ENCODE measurements at regions not wholly inside any gene's neighbourhood (a gene's known extent, or its start where the extent isn't known, plus 50 kb on each side); places are given as distances from the start of the nearest gene placed in this dataset.

DNA sequence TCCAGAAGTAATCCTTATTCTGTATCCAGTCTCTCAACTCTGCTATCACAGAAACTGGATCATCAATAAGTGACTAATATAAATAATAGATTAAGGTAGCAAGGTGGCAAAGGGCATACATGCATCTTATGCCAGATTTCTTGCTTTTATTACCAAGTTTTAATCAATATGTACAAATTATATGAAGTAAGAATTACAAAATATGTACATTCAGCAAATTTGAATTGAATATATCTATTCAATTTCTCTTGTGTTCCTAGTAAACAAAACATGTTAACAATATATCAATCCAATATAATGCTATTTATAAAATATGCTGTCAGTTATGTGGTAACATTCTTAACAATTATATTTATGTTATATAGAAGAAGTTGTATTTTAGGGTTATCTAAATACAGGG, 488.7 kb upstream of the COX7C start:
- no peaks in the 10 kb centered on the region for H3K36me3 Mint-ChIP-seq
- H3K27ac Mint-ChIP-seq, result no peak overlapping the region
- TF ChIP-seq CTCF (IDR thresholded peaks at IDR 0.05; ENCODE audit: unreplicated experiment), result no peak
- H3K4me3 Mint-ChIP-seq, result no peak overlapping the region
- DNase-seq (ENCODE audit: low spot score in 2 of 2, unreplicated experiment in 2 of 2), result no peak
- H3K27me3 Mint-ChIP-seq (ENCODE audit: low read depth), result no peaks in the 10 kb centered on the region
- H3K9me3 Mint-ChIP-seq, result no peaks in the 10 kb centered on the region
- H3K4me1 Mint-ChIP-seq, result no peaks in the 10 kb centered on the region

DNA sequence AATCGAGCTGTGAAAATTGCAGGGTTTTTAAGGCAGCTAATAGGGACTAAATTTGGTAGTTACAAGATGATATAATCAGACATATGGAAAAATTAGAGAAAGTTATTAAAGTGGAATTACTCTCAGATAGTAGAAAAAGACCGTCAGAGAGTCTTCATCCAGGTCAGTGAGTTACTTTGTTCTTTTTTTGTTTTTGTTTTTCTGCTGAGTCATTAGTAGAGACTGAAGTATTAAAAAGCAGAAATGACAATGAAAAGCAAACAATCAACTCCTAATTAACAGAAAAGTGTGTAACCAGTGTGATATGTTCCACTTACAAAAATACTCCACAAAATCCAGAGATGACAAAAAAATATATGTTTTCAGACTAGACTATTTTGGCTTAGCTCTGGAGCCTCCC, 480.4 kb upstream of the COX7C start:
- Mint-ChIP-seq H3K4me1 (no peaks in the 10 kb centered on the region), H3K4me3 (no peak overlapping the region), H3K9me3 (peaks cover 8% of the 10 kb centered on the region), H3K27ac (no peak overlapping the region), H3K36me3 (no peaks in the 10 kb centered on the region), H3K27me3 (ENCODE audit: low read depth) (no peaks in the 10 kb centered on the region)
- DNase-seq (ENCODE audit: low spot score in 2 of 2, unreplicated experiment in 2 of 2), result no peak
- no peak for TF ChIP-seq CTCF (IDR thresholded peaks at IDR 0.05; ENCODE audit: unreplicated experiment)

GRCh38 chr5:86143837-86144236, 473.9 kb upstream of the COX7C start:
- H3K36me3 Mint-ChIP-seq, result no peaks in the 10 kb centered on the region
- H3K4me1 Mint-ChIP-seq, result no peaks in the 10 kb centered on the region
- H3K27me3 Mint-ChIP-seq (ENCODE audit: low read depth), result no peaks in the 10 kb centered on the region
- no peak overlapping the region for H3K4me3 Mint-ChIP-seq
- TF ChIP-seq CTCF (IDR thresholded peaks at IDR 0.05; ENCODE audit: unreplicated experiment), result no peak
- no peak overlapping the region for H3K27ac Mint-ChIP-seq
- peaks cover 10% of the 10 kb centered on the region for H3K9me3 Mint-ChIP-seq
- DNase-seq (ENCODE audit: low spot score in 2 of 2, unreplicated experiment in 2 of 2), result no peak

DNA sequence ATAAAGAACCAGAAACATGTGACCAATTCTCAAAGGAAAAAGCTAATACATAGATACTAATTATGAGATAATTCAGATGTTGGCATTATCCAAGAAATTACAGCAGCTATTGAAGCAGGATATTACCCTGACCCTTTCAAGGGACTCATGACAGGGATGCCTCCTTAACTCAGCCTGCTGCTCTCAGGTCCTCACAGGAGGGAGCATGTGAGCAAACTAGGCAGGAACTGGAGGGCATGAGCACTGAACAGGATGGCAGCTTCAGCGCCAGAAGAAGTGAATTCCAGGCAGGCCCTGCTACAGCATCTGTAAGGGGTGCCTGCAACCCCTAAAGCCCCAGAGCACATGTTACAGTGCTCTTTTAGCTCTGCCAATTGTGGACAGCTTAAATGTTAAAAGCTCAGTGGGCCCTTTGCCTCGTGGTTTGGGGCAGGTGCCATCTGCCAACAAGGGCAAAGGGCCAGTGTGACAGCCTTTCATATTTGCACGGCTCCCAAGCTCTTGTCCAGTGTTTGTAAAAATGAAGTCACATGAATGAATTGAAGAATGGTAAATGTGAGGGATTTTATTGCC, 464.7 kb upstream of the COX7C start:
- no peak overlapping the region for H3K4me3 Mint-ChIP-seq
- H3K27ac Mint-ChIP-seq, result no peak overlapping the region
- no peaks in the 10 kb centered on the region for H3K9me3 Mint-ChIP-seq
- no peaks in the 10 kb centered on the region for H3K27me3 Mint-ChIP-seq (ENCODE audit: low read depth)
- no peaks in the 10 kb centered on the region for H3K36me3 Mint-ChIP-seq
- H3K4me1 Mint-ChIP-seq, result peaks cover 6% of the 10 kb centered on the region
- no peak for TF ChIP-seq CTCF (IDR thresholded peaks at IDR 0.05; ENCODE audit: unreplicated experiment)
- DNase-seq (ENCODE audit: low spot score in 2 of 2, unreplicated experiment in 2 of 2), result no peak

GRCh38 chr5:86155796-86156195, 461.9 kb upstream of the COX7C start:
- TF ChIP-seq CTCF (IDR thresholded peaks at IDR 0.05; ENCODE audit: unreplicated experiment), result no peak
- H3K27me3 Mint-ChIP-seq (ENCODE audit: low read depth), result no peaks in the 10 kb centered on the region
- DNase-seq (ENCODE audit: low spot score in 2 of 2, unreplicated experiment in 2 of 2), result no peak
- no peak overlapping the region for H3K27ac Mint-ChIP-seq
- no peak overlapping the region for H3K4me3 Mint-ChIP-seq
- H3K36me3 Mint-ChIP-seq, result no peaks in the 10 kb centered on the region
- peaks cover 6% of the 10 kb centered on the region for H3K4me1 Mint-ChIP-seq
- no peaks in the 10 kb centered on the region for H3K9me3 Mint-ChIP-seq

DNA sequence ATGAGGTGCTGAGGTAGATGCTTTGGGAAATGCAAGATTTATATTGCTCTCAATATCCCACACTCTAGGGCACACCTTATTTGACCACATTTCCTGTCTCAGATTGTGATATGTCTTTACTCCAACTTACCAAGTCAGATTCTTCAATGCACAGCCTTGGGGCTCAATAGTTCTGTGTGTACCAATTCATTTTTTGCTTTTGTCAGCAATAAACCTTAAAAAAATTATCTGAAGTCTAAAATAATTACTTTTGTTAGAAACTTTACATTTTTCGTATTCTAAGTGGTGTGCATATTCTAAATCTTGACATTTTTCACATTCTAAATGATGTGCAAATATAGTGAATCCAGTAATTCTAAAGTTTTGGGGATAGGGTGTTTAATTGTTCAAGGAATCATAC, 447.5 kb upstream of the COX7C start:
- Mint-ChIP-seq H3K4me3 (no peak overlapping the region), H3K27me3 (ENCODE audit: low read depth) (no peaks in the 10 kb centered on the region), H3K9me3 (peaks cover 8% of the 10 kb centered on the region), H3K4me1 (peaks cover 5% of the 10 kb centered on the region), H3K36me3 (no peaks in the 10 kb centered on the region), H3K27ac (no peak overlapping the region)
- no peak for TF ChIP-seq CTCF (IDR thresholded peaks at IDR 0.05; ENCODE audit: unreplicated experiment)
- DNase-seq (ENCODE audit: low spot score in 2 of 2, unreplicated experiment in 2 of 2), result no peak

Measured in mesothelial cell of epicardium (in vitro differentiated cells).